Common myeloid progenitor, CD34-positive (primary cell): ENCODE measurements at regions not wholly inside any gene's neighbourhood (a gene's known extent, or its start where the extent isn't known, plus 50 kb on each side); places are given as distances from the start of the nearest gene placed in this dataset.
"Not testable (repeated sequence)": the region's sequence is repeated elsewhere in the genome, so short reads cannot be mapped to it uniquely, and the experiment has no call there.

Experiments used
- CTCF ChIA-PET: fragments of 350-600 bp; sonication (Branson Sonifier 250); formaldehyde crosslinking; loops from one replicate; lab custom pipeline; 2021; ENCODE audit warnings: antibody characterized with exemption; lab: Charles Lee
- POLR2A ChIA-PET: fragments of 350-600 bp; sonication (Branson Sonifier 250); formaldehyde crosslinking; loops from one replicate; lab custom pipeline; 2021; ENCODE audit warnings: antibody characterized with exemption; lab: Charles Lee
- DNase-seq, 3 donors: peaks; one replicate each; pipeline versions ENCODE4 v3.0.0 to v3.0.0-alpha.2; 2013
- H3K27ac ChIP-seq, 2 experiments: 1 replicate in 1 of 2; 2 replicates in 1 of 2; pipeline ENCODE4 v1.7.0; 2013; ENCODE audit warnings: inconsistent platforms in 2 of 2, low read length in 2 of 2, mild to moderate bottlenecking in 2 of 2, low read depth in 1 of 2, moderate library complexity in 1 of 2; ENCODE audit not compliant: severe bottlenecking in 2 of 2, insufficient read depth in 1 of 2, poor library complexity in 1 of 2
- H3K27me3 ChIP-seq, 5 experiments: replicated peaks in 2 of 5; 1 replicate in 3 of 5; 2 replicates in 2 of 5; pipeline versions ENCODE4 v1.6.1 to v1.7.0; 2013; ENCODE audit warnings: low read length in 4 of 5, mild to moderate bottlenecking in 2 of 5, moderate library complexity in 2 of 5, inconsistent platforms in 1 of 5; ENCODE audit not compliant: insufficient read depth in 5 of 5, control insufficient read depth in 4 of 5
- H3K36me3 ChIP-seq, 4 experiments: 1 replicate in 2 of 4; 2 replicates in 2 of 4; pipeline versions ENCODE4 v1.6.1 to v1.7.0; 2013; ENCODE audit warnings: low read length in 3 of 4, control low read depth in 1 of 4, mild to moderate bottlenecking in 1 of 4; ENCODE audit not compliant: control insufficient read depth in 4 of 4, insufficient read depth in 4 of 4
- H3K4me1 ChIP-seq, 4 experiments: 1 replicate in 3 of 4; 2 replicates in 1 of 4; pipeline versions ENCODE4 v1.6.1 to v1.7.1; 2013; ENCODE audit warnings: low read length in 3 of 4, mild to moderate bottlenecking in 3 of 4, control low read depth in 1 of 4, inconsistent platforms in 1 of 4, moderate library complexity in 1 of 4; ENCODE audit not compliant: control insufficient read depth in 4 of 4, insufficient read depth in 4 of 4; ENCODE audit errors: control extremely low read depth in 1 of 4
- H3K4me3 ChIP-seq, 7 experiments: 1 replicate in 4 of 7; 2 replicates in 3 of 7; pipeline versions ENCODE4 v1.5.1 to v1.7.0; 2013; ENCODE audit warnings: mild to moderate bottlenecking in 7 of 7, low read length in 6 of 7, moderate library complexity in 6 of 7, inconsistent platforms in 2 of 7, low read depth in 2 of 7, control low read depth in 1 of 7; ENCODE audit not compliant: insufficient read depth in 4 of 7, control insufficient read depth in 1 of 7; ENCODE audit errors: extremely low read depth in 1 of 7
- H3K9me3 ChIP-seq, 5 experiments: 1 replicate in 4 of 5; 2 replicates in 1 of 5; pipeline versions ENCODE4 v1.6.1 to v1.7.1; 2013; ENCODE audit warnings: low read length in 4 of 5, mild to moderate bottlenecking in 2 of 5, inconsistent platforms in 1 of 5, low read depth in 1 of 5, moderate library complexity in 1 of 5; ENCODE audit not compliant: control insufficient read depth in 4 of 5, insufficient read depth in 2 of 5; ENCODE audit errors: control extremely low read depth in 1 of 5

DNA sequence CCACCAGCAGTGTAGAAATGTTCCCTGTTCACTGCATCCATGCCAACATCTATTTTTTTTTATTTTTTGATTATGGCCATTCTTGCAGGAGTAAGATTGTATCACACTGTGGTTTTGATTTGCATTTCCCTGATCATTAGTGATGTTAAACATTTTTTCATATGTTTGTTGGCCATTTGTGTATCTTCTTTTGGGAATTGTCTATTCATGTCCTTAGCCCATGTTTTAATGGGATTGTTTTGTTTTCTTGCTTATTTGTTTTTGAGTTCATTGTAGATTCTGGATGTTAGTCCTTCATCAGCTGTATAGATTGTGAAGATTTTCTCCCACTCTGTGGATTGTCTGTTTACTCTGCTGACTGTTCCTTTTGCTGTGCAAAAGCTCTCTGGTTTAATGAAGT lies 126.9 kb downstream of the NDFIP2 start:
- H3K36me3 ChIP-seq, POLR2A ChIA-PET, H3K27ac ChIP-seq, H3K4me3 ChIP-seq, H3K27me3 ChIP-seq, CTCF ChIA-PET, H3K9me3 ChIP-seq, H3K4me1 ChIP-seq, DNase-seq: not testable (repeated sequence)
